Posterior vena cava (tissue), 2 donors: ENCODE measurements at regions not wholly inside any gene's neighbourhood (a gene's known extent, or its start where the extent isn't known, plus 50 kb on each side); places are given as distances from the start of the nearest gene placed in this dataset.
"Not testable (repeated sequence)": the region's sequence is repeated elsewhere in the genome, so short reads cannot be mapped to it uniquely, and the experiment has no call there.

Experiments used
- DNase-seq: peaks from one replicate; pipeline ENCODE4 v3.0.0-alpha.2; 2020; ENCODE audit warnings: low spot score
- intact Hi-C, 2 donors: fragments of 100-400 bp; cut with DNase I; formaldehyde crosslinking; loops; one replicate each; pipeline versions ENCODE4 v1.14.1 to v1.14.2; 2022 to 2023
- donor health status: DM: yes; HTN: yes; CAD: no.
- donor health status: DM: yes; HTN: yes; CAD: no.

- intact Hi-C loops = no loop called here
These were observed 620.7 kb downstream of the TMA16 start for GRCh38 chr4:164115236-164115635.

DNA sequence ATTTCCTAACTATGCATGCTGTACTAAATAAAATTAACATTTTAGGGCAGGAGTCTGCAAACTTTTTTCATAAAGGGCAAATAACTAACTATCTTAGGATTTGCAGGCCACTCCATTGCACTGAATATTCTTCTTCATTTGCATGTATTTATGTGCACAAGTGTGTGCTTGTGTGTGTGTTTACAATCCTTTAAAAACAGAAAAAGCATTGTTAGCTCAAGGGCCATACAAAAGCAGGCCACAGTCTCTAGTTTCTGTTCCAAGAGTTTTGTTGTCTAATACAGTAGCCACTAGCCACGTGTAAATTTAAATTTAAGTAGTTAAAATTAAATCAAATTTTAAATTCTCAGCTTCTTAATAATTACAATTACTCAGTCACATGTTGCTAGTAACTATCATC is 621.8 kb downstream of the TMA16 start:
- no peak for DNase-seq
- intact Hi-C loops = no loop called here

More at GRCh38 chr4:164115236-164115635, 620.7 kb downstream of the TMA16 start:
- DNase-seq = no peak

DNA sequence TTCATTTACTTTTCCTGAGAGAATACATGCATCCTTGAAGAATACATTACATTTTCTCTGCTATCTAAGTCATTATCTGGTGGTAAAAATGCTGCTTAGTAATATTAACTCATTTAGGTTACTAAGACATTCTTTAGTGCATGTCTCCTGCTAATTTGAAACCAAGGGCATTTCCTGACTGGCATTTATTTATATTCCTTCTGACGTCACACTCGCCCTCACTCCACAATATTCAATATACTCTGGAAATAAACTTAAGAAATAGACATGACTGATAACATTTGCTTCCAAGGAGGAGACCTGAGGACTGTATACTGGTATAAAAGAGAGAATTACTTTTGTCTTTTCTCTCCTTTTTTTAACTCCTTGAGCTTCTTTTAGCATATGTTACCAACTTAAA is 619.5 kb upstream of the SMIM31 start:
- no peak for DNase-seq
- intact Hi-C loops = no loop called here

DNA sequence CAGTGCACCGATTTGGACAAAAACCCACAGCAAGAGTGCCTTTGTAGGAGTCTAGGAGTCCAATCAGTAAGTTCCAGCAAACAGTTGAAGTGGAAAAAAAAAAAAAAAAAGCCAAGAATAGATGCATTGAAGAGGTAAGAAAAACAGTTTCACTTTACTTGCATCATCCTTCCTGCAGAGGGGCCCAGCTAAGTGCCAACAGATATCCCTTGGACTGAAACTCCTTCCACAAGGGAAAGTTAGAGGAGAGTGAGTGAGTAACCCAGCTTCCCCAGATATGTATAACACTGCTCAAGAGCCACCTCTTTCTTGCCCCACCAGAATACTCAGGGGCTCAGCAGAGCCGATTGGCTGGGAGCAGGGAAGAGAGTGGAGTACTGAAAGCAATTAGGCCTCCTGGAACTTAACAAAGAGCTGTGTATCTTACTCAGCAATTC is 617.7 kb upstream of the SMIM31 start:
- intact Hi-C loops = no loop called here
- no peak for DNase-seq

GRCh38 chr4:164138521-164138920 is 615.4 kb upstream of the SMIM31 start:
- no peak for DNase-seq
- intact Hi-C loops = no loop called here

DNA sequence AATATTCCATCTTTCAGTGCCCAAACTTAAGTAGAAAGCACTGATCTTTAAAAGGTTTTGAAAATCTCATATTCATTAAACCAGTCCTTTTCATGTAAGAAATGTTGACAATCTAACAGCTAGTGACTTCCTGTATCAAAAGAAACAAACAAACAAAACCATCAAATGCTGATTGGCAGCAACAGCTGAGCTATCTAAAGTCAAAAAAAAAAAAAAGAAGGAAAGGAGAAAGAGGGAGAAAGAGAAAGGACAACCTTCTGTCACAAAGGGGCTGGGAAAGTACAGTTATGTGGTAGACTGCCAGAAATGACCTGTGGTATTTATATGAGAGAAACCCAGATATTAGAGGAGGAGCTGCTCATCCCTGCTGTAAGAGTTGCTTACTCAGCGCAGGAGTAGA is 614.6 kb upstream of the SMIM31 start:
- intact Hi-C loops = no loop called here
- no peak for DNase-seq

DNA sequence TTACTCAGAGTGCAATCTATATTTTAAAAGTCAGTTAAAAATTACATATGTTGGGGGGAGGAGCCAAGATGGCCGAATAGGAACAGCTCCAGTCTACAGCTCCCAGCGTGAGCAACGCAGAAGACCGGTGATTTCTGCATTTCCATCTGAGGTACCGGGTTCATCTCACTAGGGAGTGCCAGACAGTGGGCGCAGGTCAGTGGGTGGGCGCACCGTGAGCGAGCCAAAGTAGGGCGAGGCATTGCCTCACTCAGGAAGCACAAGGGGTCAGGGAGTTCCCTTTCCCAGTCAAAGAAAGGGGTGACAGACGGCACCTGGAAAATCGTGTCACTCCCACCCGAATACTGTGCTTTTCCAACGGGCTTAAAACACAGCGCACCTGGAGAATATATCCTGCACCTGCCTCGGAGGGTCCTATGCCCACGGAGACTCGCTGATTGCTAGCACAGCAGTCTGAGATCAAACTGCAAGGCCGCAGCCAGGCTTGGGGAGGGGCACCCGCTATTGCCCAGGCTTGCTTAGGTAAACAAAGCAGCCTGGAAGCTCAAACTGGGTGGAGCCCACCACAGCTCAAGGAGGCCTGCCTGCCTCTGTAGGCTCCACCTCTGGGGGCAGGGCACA is 612.1 kb upstream of the SMIM31 start:
- intact Hi-C loops, DNase-seq: not testable (repeated sequence)

- intact Hi-C loops = no loop called here
- no peak for DNase-seq
These were observed 599.5 kb upstream of the SMIM31 start for GRCh38 chr4:164154416-164154815.

DNA sequence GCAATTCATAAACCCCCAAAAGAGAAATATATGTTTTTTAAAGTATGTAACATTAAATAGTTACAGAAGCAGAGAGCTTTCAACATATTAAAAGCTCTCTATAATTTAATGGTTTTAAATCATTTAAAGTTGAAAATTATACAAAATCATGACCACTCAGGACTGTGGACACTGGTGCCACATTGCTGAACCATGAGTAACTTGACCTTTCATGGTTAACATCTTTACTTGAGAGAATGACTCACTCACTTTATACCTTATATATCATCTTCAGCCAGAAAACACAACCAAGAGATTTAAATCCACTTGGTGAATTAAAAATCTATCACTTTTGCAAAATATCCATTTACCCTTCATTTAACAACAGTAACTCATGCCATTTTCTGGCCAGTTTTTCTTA is 584.3 kb upstream of the SMIM31 start:
- no peak for DNase-seq
- intact Hi-C loops = no loop called here

- intact Hi-C loops = no loop called here
- no peak for DNase-seq
These were observed 576.8 kb upstream of the SMIM31 start for GRCh38 chr4:164177153-164177552.

DNA sequence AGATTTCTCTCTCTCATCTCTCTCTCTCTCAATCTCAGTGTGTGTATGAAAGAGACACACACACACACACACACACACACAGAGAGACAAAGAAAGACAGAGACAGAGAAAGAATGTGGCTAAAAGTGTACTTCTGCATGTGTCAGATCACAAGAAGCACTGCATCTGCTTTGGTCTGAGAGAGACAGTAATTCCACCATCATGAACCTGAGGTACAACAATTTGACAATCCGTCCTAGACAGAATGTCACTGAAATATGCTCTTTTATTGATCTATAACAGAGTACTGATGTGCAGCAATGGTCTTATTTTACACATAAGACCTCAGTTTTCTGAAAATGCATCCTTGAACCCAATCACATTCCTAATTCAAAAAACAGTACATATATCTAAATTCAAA is 576.2 kb upstream of the SMIM31 start:
- intact Hi-C loops = no loop called here
- DNase-seq = no peak

GRCh38 chr4:164188236-164188635 is 565.7 kb upstream of the SMIM31 start:
- no peak for DNase-seq
- intact Hi-C loops = no loop called here

DNA sequence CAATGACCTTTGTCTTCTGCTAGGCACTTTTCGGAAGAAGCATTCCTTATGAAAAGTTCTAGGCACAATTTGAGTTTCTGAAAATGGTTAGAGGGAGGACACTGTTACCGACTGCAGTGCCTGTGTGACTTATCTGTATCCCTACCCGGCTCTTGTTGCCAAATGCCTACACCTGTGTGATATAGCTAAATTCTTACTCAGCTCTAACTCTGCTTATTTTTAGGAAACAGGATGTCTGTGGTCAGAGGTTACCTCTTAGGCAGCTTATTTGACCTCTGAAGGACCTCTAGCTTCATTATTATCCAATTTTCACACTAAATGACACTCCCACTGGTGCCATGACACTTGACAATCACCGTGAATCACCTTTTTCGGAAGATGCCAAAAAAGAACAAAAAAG is 561.1 kb upstream of the SMIM31 start:
- intact Hi-C loops = no loop called here
- no peak for DNase-seq

DNA sequence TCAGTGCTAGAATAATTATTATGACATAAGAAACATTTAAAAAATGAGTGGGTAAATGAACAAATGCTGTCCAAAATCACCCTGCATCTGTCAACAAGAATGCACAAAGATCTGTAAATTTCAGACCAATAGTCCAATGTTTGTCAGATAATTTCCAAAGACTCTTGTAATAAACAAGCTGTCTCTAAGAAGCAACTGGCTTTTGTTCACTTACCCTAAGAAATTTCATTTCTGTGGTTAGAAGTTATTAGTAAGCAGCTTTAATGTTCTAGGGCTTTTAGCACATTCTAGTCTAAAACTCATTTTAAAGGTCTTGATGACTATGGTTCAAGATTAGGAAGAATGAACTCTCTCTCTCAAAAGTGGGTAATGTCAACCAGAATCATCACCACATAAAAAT is 560.3 kb upstream of the SMIM31 start:
- DNase-seq = no peak
- intact Hi-C loops = no loop called here

DNA sequence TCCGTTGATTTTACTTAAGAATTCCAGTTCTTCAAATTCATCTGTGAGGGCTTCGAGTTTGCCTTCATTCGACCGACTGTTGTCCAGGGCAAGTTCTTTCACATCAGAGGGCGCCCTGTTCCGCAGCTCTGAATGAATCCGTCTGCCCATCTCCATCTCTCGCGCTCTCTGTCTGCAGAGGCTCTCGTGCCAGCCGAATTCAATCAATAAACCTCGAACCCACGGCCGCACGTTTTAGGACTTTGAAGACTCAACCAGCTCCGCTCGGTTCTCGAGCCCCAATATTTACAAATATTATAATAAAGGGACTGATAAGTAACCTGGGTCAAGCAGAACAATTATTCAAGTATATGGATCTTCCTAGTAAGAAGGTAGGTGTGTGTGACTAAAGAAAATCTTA is 556.4 kb upstream of the SMIM31 start:
- DNase-seq = no peak
- intact Hi-C loops = no loop called here

GRCh38 chr4:164203476-164203875 is 550.5 kb upstream of the SMIM31 start:
- DNase-seq = no peak
- intact Hi-C loops = no loop called here

GRCh38 chr4:164204434-164204833 is 549.5 kb upstream of the SMIM31 start:
- intact Hi-C loops = no loop called here
- DNase-seq = no peak

- no peak for DNase-seq
- intact Hi-C loops = no loop called here
These were observed 546.5 kb upstream of the SMIM31 start for GRCh38 chr4:164207460-164207859.

- no peak for DNase-seq
- intact Hi-C loops = no loop called here
These were observed 543.6 kb upstream of the SMIM31 start for GRCh38 chr4:164210377-164210776.

- DNase-seq = no peak
- intact Hi-C loops = no loop called here
These were observed 541.8 kb upstream of the SMIM31 start for GRCh38 chr4:164212134-164212533.

- no peak for DNase-seq
- intact Hi-C loops = no loop called here
These were observed 541.2 kb upstream of the SMIM31 start for GRCh38 chr4:164212714-164213113.
